DMS53 treated with DMSO at 0.1 percent for 48 hours (cell line): ENCODE measurements at regions not wholly inside any gene's neighbourhood (a gene's known extent, or its start where the extent isn't known, plus 50 kb on each side); places are given as distances from the start of the nearest gene placed in this dataset.
A peak's percentile ranks its signal among the peaks of the same experiment; 100 is the strongest.

Source experiments
- DNase-seq: peaks from one replicate; lab custom pipeline; 2025; ENCODE audit not compliant: unreplicated experiment; lab: John Stamatoyannopoulos, UW

DNA sequence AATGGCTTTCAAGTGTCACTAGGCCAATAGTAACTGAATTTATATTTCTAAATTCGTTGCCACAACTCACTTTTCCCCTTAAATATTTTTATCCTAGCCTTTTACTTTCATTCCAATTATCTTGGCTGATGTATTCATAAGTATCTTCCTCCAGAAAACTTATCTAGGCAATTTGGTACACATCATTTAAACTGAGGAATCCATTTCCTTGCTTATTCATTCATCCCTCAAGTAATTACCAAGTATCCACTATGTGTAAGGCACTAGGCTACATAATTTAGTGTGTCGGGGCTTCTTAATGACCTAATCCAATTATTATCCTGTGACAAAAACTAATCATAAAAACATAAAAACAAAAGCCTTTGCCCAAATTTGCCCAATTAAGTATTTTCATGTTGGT, 258.3 kb upstream of the TCF21 start:
- DNase-seq: no peak

GRCh38 chr6:133631421-133631820, 257.5 kb upstream of the TCF21 start:
- no peak for DNase-seq

GRCh38 chr6:133632206-133632605, 256.7 kb upstream of the TCF21 start:
- no peak for DNase-seq

- DNase-seq: no peak
These were observed 256.0 kb upstream of the TCF21 start for GRCh38 chr6:133632906-133633305.

GRCh38 chr6:133634474-133634873, 254.4 kb upstream of the TCF21 start:
- DNase-seq: no peak

DNA sequence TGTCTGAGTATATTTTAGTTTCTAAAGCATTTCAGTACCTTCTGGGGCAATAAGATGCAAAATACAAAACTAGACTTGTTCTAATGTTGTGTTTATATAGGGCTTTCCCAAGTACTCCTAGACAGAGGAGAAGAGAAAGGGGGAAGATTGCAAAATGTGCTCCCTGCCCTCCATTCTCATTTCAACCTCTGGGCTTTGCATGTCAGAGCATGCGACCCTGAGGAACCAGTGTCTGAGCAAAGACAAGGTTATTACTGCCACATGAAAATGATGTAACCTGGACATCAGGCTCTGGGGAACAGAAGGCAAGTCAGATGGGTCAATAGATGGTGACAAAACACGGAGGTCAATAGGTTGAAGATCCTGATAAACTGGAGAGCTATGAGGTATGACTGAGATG, 253.5 kb upstream of the TCF21 start:
- DNase-seq: peak; percentile 17

GRCh38 chr6:133637436-133637835, 251.5 kb upstream of the TCF21 start:
- DNase-seq: no peak

GRCh38 chr6:133637874-133638273, 251.0 kb upstream of the TCF21 start:
- DNase-seq: no peak

- no peak for DNase-seq
These were observed 247.8 kb upstream of the TCF21 start for GRCh38 chr6:133641104-133641503.

DNA sequence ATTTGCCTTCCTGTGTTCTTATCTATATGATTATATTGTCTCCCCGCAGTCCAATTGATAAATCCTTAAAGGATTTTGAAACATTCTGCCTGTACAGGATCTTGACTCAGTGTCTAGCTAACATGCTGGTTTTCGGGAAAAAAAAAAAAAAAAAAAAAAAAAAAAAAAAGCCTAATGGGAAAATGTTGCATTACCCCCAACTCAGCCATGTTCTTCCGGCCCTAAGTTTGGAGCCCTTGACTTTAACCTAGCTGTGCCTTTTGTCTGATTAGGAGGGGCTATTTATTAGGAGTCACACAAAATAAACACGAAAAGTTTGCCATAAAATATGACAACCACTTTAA, 244.4 kb upstream of the TCF21 start:
- no peak for DNase-seq

GRCh38 chr6:133644892-133645619, 243.9 kb upstream of the TCF21 start:
- DNase-seq: no peak

- DNase-seq: no peak
These were observed 242.8 kb upstream of the TCF21 start for GRCh38 chr6:133645966-133646740.

DNA sequence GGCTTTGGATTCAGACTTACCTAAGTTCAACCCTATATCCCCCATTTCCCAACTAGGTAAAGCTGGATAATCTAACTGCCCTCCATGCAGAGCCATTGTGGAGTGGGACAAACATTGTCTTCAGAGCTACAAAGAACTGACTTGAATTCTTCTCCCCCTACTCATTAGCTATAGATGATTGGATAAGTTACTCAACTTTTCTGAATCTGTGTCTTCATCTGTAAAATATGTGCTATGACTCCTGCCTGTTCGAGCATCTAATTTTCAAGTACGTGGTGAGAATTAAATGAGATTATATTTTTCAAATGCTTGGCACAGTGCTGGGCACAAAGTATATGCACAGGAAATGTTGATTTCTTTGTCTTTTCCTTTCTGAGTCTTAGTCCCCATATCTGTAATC, 240.3 kb upstream of the TCF21 start:
- DNase-seq: no peak

GRCh38 chr6:133671376-133671775, 217.5 kb upstream of the TCF21 start:
- no peak for DNase-seq

- DNase-seq: no peak
These were observed 215.9 kb upstream of the TCF21 start for GRCh38 chr6:133673056-133673455.

- DNase-seq: no peak
These were observed 214.3 kb upstream of the TCF21 start for GRCh38 chr6:133674661-133675060.

- DNase-seq: no peak
These were observed 207.9 kb upstream of the TCF21 start for GRCh38 chr6:133680994-133681393.

DNA sequence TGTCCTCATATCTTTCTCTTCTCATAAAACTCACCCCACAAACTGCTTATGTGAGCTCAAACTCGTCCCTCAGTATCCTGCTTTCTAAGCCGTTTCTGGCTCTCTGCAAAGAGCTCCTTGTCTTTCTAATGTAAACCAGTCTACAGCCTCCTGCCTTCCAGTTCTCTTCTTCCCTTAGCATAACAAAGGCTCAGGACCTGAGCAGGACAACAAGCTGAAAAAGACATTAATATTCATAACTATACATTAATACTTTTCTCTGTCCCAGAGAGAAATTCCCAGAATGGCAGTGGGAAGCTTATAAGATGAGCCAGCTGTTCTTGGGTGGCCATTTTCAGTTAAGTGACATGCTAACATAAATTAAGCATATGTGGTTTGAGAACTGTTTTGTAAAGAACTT, 207.0 kb upstream of the TCF21 start:
- no peak for DNase-seq

GRCh38 chr6:133682506-133683307, 206.2 kb upstream of the TCF21 start:
- DNase-seq: no peak

DNA sequence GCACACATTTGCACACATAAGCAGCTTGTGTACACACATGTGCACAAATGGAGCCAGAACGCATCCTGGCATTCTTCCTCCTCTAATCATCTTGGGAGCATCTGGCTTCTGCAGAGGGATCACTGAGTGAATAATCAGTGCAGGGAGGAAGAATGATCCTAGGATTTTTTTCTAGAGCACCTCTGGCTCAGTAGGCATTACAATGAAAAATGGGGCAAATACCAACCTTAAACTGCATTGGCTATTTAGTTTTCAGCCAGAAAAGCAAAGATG, 205.7 kb upstream of the TCF21 start:
- no peak for DNase-seq

- no peak for DNase-seq
These were observed 205.3 kb upstream of the TCF21 start for GRCh38 chr6:133683606-133684005.
